ENCODE measurements at regions not wholly inside any gene's neighbourhood (a gene's known extent, or its start where the extent isn't known, plus 50 kb on each side); places are given as distances from the start of the nearest gene placed in this dataset.

GRCh38 chr21:43302769-43303168 lies 124.2 kb downstream of the SIK1 start:
- Histone ChIP-seq H3K4me1 (ENCODE audit: control insufficient read depth, insufficient read depth, low read length) (peaks cover 51% of the 10 kb centered on the region), H3K27ac (ENCODE audit: low read length) (no peak overlapping the region), H3K9me3 (replicated peaks; ENCODE audit: control insufficient read depth, low read depth, low read length) (no peaks in the 10 kb centered on the region), H3K4me3 (ENCODE audit: low read length) (no peak overlapping the region), H3K27me3 (ENCODE audit: control insufficient read depth, insufficient read depth, low read length) (peaks cover 8% of the 10 kb centered on the region), H3K36me3 (ENCODE audit: control insufficient read depth, insufficient read depth, low read length) (no peaks in the 10 kb centered on the region)
- WGBS (ENCODE audit: insufficient coverage), result 87% methylated on average over 11 of the region's 14 CpGs
- no peak for DNase-seq

- 89% methylated on average over 23 of the region's 23 CpGs for WGBS (ENCODE audit: insufficient coverage)
- peaks cover 45% of the 10 kb centered on the region for H3K4me1 ChIP-seq (ENCODE audit: control insufficient read depth, insufficient read depth, low read length)
- H3K36me3 ChIP-seq (ENCODE audit: control insufficient read depth, insufficient read depth, low read length), result no peaks in the 10 kb centered on the region
- no peaks in the 10 kb centered on the region for H3K9me3 ChIP-seq (replicated peaks; ENCODE audit: control insufficient read depth, low read depth, low read length)
- no peak overlapping the region for H3K4me3 ChIP-seq (ENCODE audit: low read length)
- peaks cover 12% of the 10 kb centered on the region for H3K27me3 ChIP-seq (ENCODE audit: control insufficient read depth, insufficient read depth, low read length)
- no peak for DNase-seq
- no peak overlapping the region for H3K27ac ChIP-seq (ENCODE audit: low read length)
These were observed 124.8 kb downstream of the SIK1 start for GRCh38 chr21:43302062-43302700.

DNA sequence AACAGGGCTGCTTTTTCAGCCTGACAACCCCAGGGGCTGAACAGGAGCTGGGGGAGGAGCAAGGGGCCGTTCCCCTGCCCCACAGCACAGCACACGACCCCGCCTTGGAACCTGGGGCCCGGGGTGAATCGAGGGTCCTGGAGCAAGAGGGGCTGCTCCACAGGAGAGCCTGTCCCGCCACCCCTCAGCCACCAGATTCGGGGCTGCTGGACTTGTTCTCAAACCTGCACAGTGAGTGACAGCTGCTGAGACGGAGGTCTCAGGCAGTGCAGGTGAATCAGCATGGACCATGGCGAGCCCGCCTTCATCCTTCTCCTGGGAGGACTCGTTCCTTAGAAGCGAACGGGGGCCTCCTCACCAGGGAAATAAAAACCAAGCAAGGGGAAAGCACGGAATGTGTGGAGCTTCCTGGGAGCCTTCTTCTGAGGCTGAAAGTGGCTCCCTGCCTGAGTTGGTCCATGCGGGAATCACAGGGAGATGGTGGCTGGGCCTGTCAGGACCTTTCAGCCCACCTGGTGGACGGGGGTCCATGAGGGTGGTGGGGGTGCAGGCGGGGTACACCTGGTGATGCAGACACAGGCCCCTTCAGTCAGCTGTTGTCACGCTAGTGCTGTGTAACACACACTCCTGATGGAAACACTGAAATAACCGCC lies 125.4 kb downstream of the SIK1 start:
- 75% methylated on average over 17 of the region's 19 CpGs for WGBS (ENCODE audit: insufficient coverage)
- Histone ChIP-seq H3K9me3 (replicated peaks; ENCODE audit: control insufficient read depth, low read depth, low read length) (no peaks in the 10 kb centered on the region), H3K36me3 (ENCODE audit: control insufficient read depth, insufficient read depth, low read length) (no peaks in the 10 kb centered on the region), H3K27me3 (ENCODE audit: control insufficient read depth, insufficient read depth, low read length) (peaks cover 13% of the 10 kb centered on the region), H3K4me1 (ENCODE audit: control insufficient read depth, insufficient read depth, low read length) (peaks cover 38% of the 10 kb centered on the region), H3K27ac (ENCODE audit: low read length) (no peak overlapping the region), H3K4me3 (ENCODE audit: low read length) (no peak overlapping the region)
- DNase-seq, result no peak

DNA sequence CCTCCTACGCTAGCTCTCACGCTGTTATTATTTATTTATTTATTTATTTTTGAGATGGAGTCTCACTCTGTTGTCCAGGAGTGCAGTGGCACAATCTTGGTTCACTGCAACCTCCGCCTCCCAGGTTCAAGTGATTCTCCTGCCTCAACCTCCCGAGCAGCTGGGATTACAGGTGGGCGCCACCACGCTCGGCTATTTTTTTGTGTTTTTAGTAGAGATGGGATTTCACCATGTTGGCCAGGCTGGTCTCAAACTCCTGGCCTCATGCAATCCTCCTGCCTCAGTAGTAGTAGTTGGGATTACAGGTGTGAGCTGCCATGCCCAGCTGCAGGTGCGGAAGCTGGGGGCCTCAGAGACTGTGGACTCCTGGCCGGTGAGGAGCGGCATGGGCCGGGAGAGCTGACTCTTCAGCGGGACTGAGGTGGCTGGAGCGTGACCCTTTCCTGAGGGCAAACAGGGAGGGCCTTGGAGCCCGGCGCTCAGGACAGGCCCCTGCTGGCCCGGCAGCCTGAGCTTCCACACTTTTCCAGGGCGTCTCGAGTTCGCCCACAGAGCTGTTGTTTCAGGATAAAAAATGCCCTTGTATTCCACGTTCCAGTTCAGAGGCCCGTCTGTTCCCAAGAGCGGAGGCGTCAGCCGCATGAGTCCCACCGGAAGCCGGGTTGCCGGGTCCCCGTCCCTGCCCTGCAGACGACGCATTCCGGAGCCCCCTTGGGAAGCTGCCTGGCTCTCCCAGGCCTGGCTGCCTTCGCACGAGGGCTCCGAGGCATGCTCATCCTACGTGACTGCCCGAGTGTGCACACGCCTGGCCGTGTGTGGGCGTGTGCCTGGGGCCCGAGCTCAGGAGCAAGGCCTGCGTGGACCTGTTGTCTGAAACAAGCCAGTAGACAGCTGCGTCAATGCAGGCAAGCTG lies 126.2 kb downstream of the SIK1 start:
- Histone ChIP-seq H3K36me3 (ENCODE audit: control insufficient read depth, insufficient read depth, low read length) (no peaks in the 10 kb centered on the region), H3K9me3 (replicated peaks; ENCODE audit: control insufficient read depth, low read depth, low read length) (peaks cover 2% of the 10 kb centered on the region), H3K27me3 (ENCODE audit: control insufficient read depth, insufficient read depth, low read length) (peaks cover 13% of the 10 kb centered on the region), H3K27ac (ENCODE audit: low read length) (no peak overlapping the region), H3K4me1 (ENCODE audit: control insufficient read depth, insufficient read depth, low read length) (peaks cover 33% of the 10 kb centered on the region), H3K4me3 (ENCODE audit: low read length) (no peak overlapping the region)
- WGBS (ENCODE audit: insufficient coverage), result 45% methylated on average over 34 of the region's 42 CpGs
- peak; percentile 74 for DNase-seq

- WGBS (ENCODE audit: insufficient coverage), result 60% methylated on average over 26 of the region's 34 CpGs
- H3K36me3 ChIP-seq (ENCODE audit: control insufficient read depth, insufficient read depth, low read length), result no peaks in the 10 kb centered on the region
- H3K4me1 ChIP-seq (ENCODE audit: control insufficient read depth, insufficient read depth, low read length), result peaks cover 33% of the 10 kb centered on the region
- H3K27me3 ChIP-seq (ENCODE audit: control insufficient read depth, insufficient read depth, low read length), result peaks cover 13% of the 10 kb centered on the region
- H3K27ac ChIP-seq (ENCODE audit: low read length), result no peak overlapping the region
- peak; percentile 66 for DNase-seq
- H3K9me3 ChIP-seq (replicated peaks; ENCODE audit: control insufficient read depth, low read depth, low read length), result peaks cover 6% of the 10 kb centered on the region
- H3K4me3 ChIP-seq (ENCODE audit: low read length), result no peak overlapping the region
These were observed 127.3 kb downstream of the SIK1 start for GRCh38 chr21:43299441-43300277.

GRCh38 chr21:43298546-43299440 lies 128.1 kb downstream of the SIK1 start:
- Histone ChIP-seq H3K9me3 (replicated peaks; ENCODE audit: control insufficient read depth, low read depth, low read length) (peaks cover 6% of the 10 kb centered on the region), H3K36me3 (ENCODE audit: control insufficient read depth, insufficient read depth, low read length) (no peaks in the 10 kb centered on the region), H3K4me3 (ENCODE audit: low read length) (no peak overlapping the region), H3K27me3 (ENCODE audit: control insufficient read depth, insufficient read depth, low read length) (peaks cover 14% of the 10 kb centered on the region), H3K4me1 (ENCODE audit: control insufficient read depth, insufficient read depth, low read length) (peaks cover 27% of the 10 kb centered on the region), H3K27ac (ENCODE audit: low read length) (no peak overlapping the region)
- DNase-seq, result no peak
- 94% methylated on average over 46 of the region's 55 CpGs for WGBS (ENCODE audit: insufficient coverage)

DNA sequence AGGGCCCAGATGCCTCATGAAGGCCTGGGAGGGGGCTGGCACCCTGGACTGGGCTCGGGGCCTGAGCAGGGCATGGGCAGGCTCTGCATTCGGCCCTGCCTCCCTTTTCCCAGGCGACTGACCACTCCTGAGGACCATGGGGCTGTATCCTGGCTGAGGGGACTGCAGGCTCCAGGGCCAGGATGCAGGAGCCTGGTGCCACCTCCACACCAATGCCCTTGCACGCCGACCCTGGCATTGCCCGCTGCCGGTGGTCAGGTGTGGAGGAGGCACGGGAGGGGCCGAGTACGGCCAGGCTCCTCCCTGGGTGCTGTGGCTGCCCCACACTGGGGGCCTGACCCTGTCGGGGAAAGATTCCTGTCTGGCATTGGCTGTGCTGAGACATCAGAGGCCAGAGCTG lies 128.9 kb downstream of the SIK1 start:
- DNase-seq, result no peak
- H3K4me3 ChIP-seq (ENCODE audit: low read length), result no peak overlapping the region
- 73% methylated on average over 8 of the region's 11 CpGs for WGBS (ENCODE audit: insufficient coverage)
- peaks cover 21% of the 10 kb centered on the region for H3K4me1 ChIP-seq (ENCODE audit: control insufficient read depth, insufficient read depth, low read length)
- no peak overlapping the region for H3K27ac ChIP-seq (ENCODE audit: low read length)
- H3K27me3 ChIP-seq (ENCODE audit: control insufficient read depth, insufficient read depth, low read length), result peaks cover 9% of the 10 kb centered on the region
- H3K9me3 ChIP-seq (replicated peaks; ENCODE audit: control insufficient read depth, low read depth, low read length), result peaks cover 6% of the 10 kb centered on the region
- no peaks in the 10 kb centered on the region for H3K36me3 ChIP-seq (ENCODE audit: control insufficient read depth, insufficient read depth, low read length)

DNA sequence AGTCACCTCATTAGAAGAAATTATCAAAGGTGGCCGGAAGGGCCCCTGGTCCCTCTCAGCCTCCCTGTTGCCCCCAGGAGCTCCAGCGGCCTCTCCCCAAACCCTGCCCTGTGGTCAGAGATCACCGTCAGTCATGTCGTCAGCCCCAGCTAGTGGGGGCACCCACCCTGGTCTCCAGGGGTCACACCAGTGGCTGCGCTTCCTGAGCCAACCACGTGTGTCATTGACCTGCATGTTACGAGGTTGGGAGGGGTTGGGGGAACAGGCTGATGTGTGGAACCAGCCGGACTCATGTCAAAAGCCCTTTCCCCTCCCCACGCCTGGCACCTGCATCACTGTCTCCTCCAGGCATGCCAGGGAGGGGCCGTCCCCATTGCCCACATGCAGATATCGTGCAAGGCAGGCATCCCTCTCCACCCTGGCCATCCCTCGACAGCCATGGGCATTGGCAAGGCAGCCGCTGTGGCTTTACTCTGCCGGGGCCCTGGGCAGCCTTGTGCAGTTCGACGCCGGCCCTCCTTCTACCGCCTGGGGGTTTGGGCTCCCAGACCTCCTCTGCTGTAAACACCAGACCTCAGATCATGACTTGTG lies 128.7 kb downstream of the CRYAA start:
- DNase-seq, result no peak
- WGBS (ENCODE audit: insufficient coverage), result 84% methylated on average over 10 of the region's 18 CpGs

More for the DNA sequence above, 128.7 kb downstream of the CRYAA start:
- Histone ChIP-seq H3K27me3 (ENCODE audit: control insufficient read depth, insufficient read depth, low read length) (peaks cover 8% of the 10 kb centered on the region), H3K9me3 (replicated peaks; ENCODE audit: control insufficient read depth, low read depth, low read length) (peaks cover 6% of the 10 kb centered on the region), H3K4me3 (ENCODE audit: low read length) (no peak overlapping the region), H3K4me1 (ENCODE audit: control insufficient read depth, insufficient read depth, low read length) (peaks cover 21% of the 10 kb centered on the region), H3K36me3 (ENCODE audit: control insufficient read depth, insufficient read depth, low read length) (no peaks in the 10 kb centered on the region), H3K27ac (ENCODE audit: low read length) (no peak overlapping the region)
